Sciatic nerve (tissue), 2 donors: ENCODE measurements at regions not wholly inside any gene's neighbourhood (a gene's known extent, or its start where the extent isn't known, plus 50 kb on each side); places are given as distances from the start of the nearest gene placed in this dataset.

Experiments used
- ATAC-seq: fragments of 200-7000 bp; cut with Tn5 transposase; one replicate; pipeline ENCODE4 v1.9.1; 2020; ENCODE audit warnings: mild to moderate bottlenecking, moderate library complexity
- DNase-seq: peaks from one replicate; pipeline ENCODE4 v3.0.0-alpha.2; 2020; ENCODE audit warnings: low spot score
- intact Hi-C: fragments of 100-400 bp; cut with DNase I; formaldehyde crosslinking; loops from one replicate; pipeline ENCODE4 v1.14.2; 2022
- donor health status: DM: no; HTN: no; CAD: no.
- donor health status: DM: no; HTN: no; CAD: no.

DNA sequence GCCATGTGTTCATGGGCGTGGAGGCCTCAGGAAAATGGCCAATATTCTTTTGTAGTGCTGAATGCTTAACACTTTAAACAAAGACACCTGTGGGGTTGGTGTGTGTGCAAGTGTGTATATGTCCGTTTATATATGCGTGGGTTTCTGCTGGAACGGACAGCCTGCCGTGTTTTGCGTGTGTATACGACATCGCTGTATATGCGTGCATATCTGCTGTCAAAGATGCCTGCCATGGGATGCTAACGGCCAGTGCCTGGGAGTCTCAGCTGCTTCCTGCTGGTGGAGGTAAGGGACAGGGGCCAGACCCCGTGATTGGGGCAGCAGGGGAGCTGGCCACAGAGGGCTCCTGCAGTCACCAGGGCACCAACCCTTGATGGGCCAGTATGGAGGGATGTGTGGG, 216.3 kb upstream of the SHH start:
- ATAC-seq = no peak

GRCh38 chr7:156027821-156028220, 215.6 kb upstream of the SHH start:
- DNase-seq = no peak
- intact Hi-C loops = no loop called here

More for the DNA sequence above, 216.3 kb upstream of the SHH start:
- intact Hi-C loops = no loop called here
- DNase-seq = no peak

GRCh38 chr7:156026603-156027002, 214.3 kb upstream of the SHH start:
- ATAC-seq = no peak
- intact Hi-C loops = no loop called here
- DNase-seq = no peak

More at GRCh38 chr7:156027821-156028220, 215.6 kb upstream of the SHH start:
- ATAC-seq = no peak

GRCh38 chr7:156026076-156026600, 213.9 kb upstream of the SHH start:
- no peak for ATAC-seq
- no peak for DNase-seq
- intact Hi-C loops = no loop called here

GRCh38 chr7:156025675-156026074, 213.4 kb upstream of the SHH start:
- ATAC-seq (no peak), DNase-seq (no peak)
- intact Hi-C loops = no loop called here

DNA sequence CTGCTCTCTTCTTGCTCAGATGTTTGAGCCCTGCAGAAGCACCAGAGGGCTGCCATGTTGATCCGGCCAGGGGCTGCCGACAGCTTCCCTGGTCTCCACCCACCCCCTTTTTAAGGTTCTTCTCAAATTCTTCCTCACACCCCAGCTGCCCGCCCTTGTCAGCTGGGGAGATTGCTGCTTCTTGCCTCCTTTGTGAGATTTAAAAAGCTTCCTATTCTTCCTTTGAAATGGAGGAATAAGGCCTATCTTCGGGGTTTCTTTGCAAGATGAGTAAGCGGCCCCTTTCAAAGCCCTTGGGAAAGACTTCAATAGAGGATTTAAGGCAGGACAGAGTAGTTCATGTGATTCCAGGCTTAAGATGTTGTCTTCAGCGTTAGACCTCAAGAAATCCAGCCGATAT, 211.9 kb upstream of the SHH start:
- DNase-seq (no peak), ATAC-seq (no peak)

DNA sequence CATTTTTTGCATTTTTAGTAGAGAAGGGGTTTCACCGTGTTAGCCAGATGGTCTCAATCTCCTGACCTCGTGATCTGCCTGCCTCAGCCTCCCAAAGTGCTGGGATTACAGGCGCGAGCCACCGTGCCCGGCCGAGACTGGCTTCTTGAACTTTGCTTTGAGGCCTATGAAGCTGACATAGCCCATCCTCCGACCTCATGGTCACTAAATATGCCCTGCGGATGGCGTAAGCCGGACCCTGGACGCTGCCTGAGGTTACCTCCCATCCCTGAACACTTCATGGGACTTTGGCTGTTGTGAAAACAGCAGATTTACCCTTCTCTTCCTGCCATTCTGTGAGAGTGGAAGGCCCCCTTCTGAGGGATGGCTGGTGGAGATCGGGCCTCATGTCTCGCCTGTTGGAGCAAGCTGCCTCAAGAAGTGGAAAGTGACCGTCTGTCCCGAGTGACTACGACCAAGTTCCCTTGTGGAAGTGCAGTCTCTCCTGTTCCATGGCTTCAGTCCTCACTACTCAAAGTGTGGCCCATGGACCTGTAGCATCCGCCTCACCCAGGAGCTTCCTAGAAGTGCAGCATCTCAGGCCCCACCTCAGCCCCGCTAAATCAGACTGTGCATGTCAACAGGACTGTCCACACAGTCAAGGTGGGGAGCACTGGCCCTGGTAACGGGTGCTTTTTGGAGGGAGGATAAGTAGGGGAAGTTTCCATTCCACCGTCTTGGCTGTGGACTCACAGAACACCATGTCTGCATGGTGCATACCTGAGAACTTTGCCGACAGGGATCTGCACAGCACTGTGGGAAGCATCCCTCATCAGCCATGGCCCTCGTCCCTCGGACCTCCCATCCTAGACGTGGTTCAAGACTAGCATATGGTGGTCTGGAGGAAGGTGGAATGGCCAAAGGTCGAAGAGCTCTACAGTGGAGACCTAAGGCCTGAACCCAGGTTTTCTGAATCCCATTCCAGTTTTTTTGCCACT, 210.5 kb upstream of the SHH start:
- DNase-seq (no peak), ATAC-seq (no peak)

More for the DNA sequence above, 211.9 kb upstream of the SHH start:
- intact Hi-C loops = no loop called here

GRCh38 chr7:156021471-156021870, 209.2 kb upstream of the SHH start:
- intact Hi-C loops = no loop called here
- ATAC-seq (no peak), DNase-seq (no peak)

More for the DNA sequence above, 210.5 kb upstream of the SHH start:
- intact Hi-C loops = no loop called here

GRCh38 chr7:156020566-156020965, 208.3 kb upstream of the SHH start:
- DNase-seq = no peak
- intact Hi-C loops = no loop called here
- no peak for ATAC-seq

DNA sequence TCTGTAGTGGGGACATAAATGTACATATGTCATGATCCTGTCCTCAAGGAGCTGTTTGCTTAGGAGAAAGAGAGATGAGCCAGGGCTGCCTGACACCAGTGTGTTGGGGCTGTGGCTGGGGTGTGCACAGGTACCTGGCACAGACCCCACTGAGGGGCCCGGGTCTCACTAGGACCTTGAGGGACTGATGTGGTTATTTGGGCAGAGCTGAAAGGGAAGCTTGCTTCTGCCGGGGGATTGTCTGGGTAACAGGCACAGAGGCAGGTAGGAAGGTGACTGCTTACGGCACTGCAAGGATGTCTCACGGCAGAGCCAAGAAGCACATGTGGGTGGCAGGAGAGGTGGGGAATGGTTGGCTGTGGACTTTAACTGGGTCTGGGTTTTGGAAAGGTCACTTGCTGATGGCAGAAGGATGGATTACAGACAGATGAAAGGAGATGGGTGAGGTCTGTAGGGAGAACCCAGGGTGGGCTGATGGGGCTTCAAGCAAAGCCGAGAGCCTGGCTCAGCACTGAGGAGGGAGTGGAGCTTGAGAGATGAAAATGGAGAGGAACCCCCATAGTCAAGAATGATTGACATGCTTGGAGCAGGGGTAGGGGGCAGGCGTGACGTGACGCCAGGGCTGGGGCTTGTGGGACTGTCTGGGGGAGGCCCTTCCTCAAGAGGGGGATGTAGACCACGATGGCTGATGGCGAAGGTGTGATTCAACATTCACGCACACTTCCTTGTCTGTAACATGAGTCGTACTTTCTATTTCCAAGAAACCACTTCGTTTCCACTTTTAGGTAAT, 207.7 kb upstream of the SHH start:
- intact Hi-C loops = no loop called here
- no peak for DNase-seq
- ATAC-seq = no peak

- ATAC-seq (no peak), DNase-seq (no peak)
- intact Hi-C loops = no loop called here
These were observed 207.0 kb upstream of the SHH start for GRCh38 chr7:156019308-156019707.

GRCh38 chr7:156017916-156018700, 205.8 kb upstream of the SHH start:
- DNase-seq (no peak), ATAC-seq (no peak)
- intact Hi-C loops = no loop called here

GRCh38 chr7:156017431-156017830, 205.2 kb upstream of the SHH start:
- intact Hi-C loops = no loop called here
- ATAC-seq (no peak), DNase-seq (no peak)

- intact Hi-C loops = no loop called here
- no peak for DNase-seq
- ATAC-seq = no peak
These were observed 203.2 kb upstream of the SHH start for GRCh38 chr7:156015237-156016020.

DNA sequence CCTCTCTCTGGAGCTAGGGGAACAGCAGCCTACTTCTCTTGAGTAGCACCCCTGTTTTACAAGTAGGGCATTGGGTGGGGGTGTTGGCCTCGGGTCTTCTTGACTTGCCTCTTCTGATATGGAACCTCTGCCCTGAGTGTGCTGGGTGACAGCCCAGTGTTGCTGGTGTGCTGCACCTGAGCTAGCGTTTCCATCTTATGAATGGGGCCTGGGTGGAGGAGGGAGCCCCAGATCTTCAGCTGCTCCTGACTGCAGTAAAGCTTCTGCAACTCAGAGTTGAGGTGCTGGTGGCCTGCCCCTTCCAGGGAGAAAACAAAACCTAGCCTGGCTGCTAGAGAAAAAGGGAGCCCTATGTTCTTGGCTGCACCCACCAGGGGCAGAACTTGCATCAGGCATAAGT, 202.5 kb upstream of the SHH start:
- intact Hi-C loops = no loop called here
- DNase-seq = no peak

DNA sequence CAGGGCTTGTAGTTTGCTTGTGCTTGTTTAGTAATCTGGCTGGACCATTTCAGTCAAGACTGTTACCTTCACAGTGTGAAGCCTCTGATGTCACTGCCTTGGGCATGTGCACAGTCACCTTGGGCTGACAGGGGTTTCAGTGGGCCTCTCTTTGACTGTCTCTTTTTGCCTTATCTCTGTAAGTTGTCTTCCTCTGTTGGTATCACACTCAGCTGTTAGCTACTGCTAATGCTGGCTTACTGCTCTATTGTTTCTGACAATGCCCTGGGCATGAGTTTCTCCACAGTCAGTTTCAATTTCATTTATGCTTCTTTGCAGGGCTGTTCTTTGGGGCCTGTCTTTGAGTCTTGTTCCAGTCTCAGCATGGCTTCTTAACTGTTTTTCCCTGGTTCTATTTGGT, 201.9 kb upstream of the SHH start:
- ATAC-seq = no peak
- intact Hi-C loops = no loop called here

More for the DNA sequence above, 202.5 kb upstream of the SHH start:
- ATAC-seq = no peak

DNA sequence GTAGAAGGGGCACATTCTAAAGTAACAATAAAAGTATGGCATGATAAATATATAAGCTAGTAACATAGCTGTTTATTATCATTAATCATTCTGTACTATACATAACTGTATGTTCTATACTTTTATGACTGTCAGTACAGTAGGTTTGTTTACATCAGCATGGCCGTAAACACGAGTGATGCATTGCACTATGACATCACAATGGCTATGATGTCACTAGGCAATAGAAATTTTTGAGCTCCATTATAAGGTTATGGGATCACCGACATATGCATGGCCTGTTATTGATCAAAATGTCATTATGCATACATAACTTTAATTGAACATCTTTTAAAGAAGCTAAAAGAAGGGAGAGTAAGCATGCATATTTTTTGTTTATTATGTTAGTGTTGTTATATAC, 200.1 kb upstream of the SHH start:
- DNase-seq (no peak), ATAC-seq (no peak)
- intact Hi-C loops = no loop called here

More for the DNA sequence above, 201.9 kb upstream of the SHH start:
- DNase-seq = no peak

- ATAC-seq (no peak), DNase-seq (no peak)
- intact Hi-C loops = no loop called here
These were observed 197.3 kb upstream of the SHH start for GRCh38 chr7:156009569-156009968.
